Fibroblast of peridontal ligament (primary cell): ENCODE measurements at regions not wholly inside any gene's neighbourhood (a gene's known extent, or its start where the extent isn't known, plus 50 kb on each side); places are given as distances from the start of the nearest gene placed in this dataset.

ENCODE experiments used
- DNase-seq: peaks from one replicate; pipeline ENCODE4 v3.0.0-alpha.2; 2010; ENCODE audit errors: extremely low read depth

DNA sequence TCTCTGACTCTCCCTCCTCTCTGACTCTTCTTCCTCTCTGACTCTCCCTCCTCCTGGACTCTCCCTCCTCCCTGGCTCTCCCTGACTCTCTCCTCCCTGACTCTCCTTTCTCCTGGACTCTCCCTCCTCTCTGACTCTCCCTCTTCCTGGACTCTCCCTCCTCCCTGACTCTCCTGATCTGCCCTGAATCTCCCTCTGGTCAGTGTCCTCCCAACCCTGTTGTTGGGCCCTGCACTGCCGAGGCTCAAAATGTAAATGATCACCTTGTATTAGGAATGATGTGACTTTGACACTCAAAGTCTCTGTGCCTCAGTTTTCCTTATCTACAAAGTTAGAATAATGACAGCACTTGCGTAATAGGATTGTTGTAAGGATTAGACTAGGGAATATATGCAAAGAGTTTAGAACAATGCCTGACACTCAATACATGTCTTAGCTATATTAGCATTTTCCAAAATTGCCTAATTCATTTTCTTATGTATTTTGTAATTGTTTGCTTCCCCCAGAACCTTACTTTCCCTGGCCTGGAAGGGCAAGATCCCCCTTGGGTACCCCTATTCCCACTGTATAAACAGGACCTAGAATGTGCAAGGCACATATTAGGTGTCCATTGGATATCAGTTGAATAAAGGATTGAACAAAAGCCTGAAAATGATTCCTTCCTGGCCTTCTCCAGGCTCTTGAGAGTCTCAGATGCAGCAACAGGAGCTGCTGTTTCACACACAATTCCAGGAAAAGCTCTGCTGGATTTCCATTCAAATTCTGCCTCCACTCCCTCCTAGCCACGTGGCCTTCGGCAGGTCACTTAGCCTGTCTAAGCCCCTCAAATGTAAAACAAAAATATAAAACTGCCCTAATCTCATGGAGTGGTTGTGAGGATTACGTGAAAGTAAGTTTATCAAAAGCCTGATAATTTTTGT lies 170.1 kb downstream of the INHBB start:
- no peak for DNase-seq

DNA sequence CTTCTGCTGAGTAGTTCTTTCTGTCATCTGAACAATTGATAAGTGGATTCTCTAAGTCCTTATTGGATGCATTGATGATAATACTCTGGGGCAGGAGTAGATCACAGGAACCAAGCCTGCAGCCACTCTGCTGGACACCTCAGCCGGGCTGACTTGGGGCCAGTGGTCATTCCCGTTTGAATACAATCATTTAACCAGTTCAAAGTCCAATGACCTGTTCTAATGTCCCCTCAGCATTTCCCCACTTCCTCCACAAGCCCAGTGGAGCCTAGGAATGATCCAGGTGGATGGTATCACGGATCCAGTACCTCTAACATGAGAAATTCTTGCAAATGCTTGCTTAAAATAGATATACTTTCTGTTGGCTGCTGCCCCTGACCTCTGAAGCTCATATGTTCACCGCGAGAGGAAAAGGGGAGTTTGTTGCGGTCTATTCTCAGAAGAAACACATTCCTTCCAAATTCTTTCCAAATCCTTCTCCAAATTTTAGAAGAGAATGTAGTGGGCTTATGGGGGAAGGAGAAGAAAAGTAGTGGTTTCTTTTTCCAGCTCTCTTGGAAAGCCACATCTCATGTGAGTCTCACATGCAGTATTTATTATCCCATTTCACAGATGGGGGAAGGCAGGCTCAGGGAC lies 170.9 kb downstream of the INHBB start:
- peak; percentile 50 for DNase-seq

DNA sequence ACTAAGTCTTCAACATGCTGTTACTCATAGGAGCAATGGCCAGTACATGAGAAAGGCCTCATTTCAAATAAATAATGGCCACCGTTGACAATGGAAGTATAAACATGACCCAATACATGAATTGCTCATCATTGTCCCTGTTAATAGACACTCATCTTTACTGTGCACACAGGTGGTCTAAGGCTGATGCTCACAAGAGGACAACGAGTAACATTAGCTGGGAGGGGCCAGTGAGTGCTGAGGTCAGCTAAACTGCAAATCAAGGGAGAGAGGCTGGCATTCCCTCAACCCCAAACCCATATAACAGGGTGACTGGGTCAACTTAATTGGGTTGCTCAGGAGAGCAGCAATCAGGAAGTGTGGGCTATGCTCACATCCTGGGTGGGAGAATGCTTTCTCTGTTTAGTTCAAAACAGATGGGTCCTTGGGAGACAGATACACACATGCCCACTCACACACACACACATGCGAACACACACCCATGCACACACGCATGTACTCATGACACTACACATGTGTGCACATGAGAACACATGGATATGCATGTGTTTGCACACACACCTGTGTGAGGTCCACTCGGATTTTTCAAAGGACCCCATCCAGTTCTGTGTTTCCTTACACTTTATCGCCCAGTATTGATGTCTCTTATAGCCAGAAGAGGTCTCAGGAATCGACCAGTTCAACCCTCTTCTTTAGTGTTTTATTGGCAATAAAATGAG lies 172.0 kb downstream of the INHBB start:
- no peak for DNase-seq

DNA sequence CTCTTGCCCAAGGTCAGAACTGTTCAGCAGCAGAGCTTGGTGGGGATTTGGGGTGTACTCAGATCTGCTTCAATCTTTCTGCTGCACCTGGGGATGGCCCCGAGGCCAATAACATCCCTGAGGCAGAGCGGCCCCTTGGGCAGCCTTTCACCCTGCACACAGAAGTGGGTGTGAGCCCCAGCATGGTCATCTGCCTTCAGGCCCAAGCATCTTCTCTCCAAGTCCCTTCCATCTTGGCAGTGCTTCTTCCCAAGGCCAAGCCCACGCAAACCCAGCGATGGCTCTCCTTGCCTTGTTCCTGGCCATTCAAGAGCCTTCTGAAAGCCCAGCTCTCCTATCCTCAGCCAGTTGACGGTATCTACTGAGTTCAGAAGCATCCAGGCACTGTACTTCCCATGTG lies 172.9 kb downstream of the INHBB start:
- no peak for DNase-seq

DNA sequence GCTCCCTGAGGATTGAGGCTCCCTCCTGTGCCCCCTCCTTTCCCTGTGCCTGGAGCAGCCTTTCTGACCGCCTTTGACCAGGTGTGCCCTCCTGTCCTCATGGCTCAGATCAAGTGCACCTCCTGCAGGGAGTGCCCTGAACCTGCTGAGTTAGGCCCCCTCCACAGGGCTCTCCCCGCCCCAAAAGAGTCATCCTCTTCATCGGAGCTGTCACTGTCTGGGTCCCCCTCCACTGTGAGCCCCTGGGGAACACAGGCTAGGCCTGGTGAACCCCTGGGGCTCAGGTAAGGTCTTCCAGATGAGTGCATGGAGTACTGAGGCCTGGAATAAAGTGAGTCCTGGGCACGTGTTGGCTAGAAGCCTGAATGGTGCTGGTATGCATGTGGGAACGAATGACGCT lies 173.5 kb downstream of the INHBB start:
- no peak for DNase-seq

DNA sequence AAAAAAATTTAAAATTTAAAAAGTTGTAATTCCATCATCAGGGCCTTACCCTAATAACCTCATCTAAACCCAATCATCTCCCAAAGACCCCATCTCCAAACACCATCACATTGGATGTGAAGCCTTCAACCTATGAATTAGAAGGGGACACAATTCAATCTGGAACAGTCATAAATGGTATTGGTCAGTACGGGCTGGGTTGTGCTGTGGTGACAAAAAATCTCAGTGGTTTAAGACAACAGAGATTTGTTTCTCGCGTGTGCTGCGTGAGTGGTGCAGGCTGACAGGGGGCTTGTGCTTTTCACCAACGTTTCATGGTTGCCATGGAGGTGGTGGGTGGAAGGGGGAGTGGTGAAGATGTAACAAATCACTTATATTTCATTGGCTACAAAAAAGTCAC lies 174.5 kb downstream of the INHBB start:
- DNase-seq: no peak

DNA sequence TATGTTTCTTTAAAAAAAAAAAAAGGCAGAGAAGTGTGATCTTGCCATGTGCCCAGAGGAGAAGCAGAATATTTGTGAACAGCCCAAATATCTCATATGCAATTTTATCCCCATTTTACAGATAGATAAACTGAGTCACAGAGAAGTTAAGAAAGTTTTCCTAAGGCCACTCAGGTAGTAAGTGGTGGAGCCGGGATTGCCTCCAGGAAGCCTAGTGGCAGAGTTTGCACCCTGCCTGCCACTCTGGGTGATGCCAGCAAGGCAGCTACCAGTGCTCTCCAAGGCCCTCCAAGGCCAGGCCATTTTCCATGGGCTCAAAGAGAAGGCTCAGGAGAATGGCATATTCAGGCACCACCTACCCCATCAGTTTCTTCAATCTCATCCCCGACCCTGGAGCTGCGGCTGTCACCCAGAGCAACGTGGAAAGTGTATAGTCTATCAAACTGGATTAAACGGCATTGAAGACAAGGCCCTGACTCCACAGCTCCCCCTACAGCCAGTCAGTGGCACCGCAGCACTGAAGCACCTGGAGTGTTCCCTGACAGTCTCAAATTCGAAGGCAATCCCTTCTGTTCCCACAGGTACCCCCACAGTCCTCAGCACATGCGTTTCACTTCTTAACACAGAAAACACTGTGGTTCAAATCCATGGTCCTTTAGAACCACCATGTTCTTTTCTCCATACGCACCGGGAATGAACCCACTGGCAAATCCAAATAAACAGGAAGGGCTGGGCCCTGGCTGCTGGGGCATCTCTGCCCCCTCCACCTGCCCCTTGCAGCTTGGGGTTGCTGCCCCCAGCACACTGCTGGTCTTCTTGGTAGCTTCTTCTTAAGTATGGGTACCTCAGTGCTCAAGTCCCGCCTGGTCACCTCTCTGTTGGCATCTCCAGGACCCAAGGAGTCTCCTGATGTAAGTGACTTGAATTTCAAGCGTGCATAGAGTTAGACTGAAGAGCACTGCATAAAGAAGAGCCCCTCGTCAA lies 175.3 kb downstream of the INHBB start:
- DNase-seq: peak; percentile 27

DNA sequence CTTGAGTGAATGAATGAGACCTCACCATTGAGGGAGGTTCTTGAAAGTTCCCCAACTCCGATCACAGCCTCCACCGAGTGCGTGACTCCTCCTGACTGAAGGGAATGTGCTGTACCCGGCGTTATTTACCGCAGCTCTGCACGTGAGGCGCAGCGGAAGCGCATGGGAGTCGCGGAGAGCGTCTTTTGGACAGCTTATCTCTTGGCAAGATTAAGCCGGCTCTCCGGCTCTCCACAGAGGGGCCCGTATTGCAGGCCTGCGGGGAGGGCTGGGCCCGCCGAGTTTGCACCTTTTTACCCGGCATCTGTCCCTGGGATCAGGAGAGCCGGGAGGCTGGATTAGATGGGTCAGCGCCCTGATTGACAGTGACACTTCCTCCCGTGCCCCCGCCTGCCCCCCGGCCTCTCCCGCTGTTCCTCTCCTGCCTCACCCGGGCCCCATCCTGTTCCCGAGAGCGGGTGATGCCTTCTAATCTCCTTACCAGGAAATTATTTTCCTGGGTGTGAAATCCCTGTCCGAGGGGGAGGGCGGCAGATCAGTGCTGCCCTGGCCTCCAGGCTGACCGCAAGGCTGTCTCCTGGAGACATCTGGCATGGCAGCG lies 176.3 kb downstream of the INHBB start:
- DNase-seq: no peak

DNA sequence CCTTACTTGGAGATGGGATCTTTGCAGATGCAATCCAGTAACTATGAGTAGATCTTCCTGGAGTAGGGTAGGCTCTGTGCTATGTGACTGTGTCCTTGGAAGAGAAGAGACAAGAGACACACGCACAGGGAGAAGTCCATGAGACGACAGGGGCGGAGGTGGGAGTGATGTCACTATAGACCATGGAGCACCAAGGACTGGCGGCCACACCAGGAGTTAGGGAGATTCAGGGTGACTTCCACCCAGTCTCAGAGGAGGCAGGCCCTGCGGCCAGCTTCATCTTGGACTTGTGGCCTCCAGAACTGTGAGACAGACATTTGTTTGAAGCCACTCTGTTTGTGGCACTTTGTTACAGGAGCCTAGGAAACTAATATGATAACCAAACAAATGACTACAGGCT lies 177.8 kb downstream of the INHBB start:
- no peak for DNase-seq

DNA sequence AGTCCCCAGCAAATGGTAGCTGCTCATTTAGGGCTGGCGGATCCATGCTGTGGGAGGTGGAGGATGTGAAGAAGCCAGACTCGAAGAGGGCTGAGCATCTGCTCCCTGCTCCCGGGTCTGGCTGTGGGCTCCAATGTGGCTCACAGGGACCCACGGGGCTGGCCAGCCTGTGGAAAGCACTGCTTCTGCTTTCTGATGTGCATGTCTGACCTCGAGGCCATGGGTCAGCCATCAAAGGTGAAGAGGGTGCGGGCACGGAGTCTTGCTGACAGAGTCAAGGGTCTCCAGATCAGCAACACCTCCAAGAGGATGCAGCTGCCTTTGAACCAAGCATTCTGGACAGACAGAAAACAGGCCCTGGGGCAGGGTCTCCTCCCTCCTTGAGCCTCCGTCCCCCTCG lies 178.2 kb downstream of the INHBB start:
- no peak for DNase-seq

DNA sequence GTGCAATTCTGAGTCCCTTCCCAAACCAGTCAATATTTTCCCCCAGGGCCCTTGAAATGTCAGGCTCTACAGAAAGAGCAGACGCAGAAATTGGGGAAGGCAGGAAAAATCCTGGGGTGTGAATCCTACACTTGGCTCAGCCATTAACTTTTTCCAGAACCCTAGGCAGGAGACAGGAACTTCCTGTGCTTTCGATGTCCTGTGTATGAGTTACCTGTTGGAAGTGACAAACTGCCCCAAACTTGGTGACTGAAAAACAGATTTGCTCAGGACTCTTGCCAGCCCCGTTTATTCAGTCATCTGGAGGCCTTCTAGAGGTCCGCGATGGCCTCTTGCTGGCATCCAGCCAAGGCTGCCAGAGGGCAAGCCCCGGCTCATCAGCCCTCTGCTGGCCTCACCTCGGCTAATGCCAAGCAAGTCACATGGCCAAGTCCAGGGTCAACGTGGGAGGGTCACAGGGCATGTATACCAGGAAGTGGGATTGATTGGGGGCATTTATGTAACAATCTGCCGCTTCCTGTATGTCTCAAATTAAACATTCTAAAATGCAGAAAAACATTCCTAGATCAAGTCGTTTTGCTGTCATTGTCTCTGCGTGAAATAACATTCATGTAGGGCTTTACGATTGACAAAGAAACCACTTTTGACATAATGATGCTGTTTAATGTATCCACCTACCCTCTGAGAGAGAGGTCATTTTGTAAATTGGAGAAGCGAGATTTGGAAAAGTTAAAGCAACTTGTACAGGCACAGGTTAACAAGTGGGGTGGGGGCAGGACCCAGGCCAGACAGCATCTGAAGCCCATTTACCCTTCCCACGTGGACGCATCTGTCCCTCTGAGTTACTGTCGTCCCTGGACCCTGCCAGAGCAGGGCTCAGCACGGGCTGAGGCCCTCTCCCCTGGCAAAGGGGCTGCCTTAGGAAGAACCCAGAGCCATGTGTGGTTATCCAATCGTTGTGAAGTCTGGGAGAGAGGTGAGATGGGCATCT lies 179.4 kb downstream of the INHBB start:
- DNase-seq: no peak

DNA sequence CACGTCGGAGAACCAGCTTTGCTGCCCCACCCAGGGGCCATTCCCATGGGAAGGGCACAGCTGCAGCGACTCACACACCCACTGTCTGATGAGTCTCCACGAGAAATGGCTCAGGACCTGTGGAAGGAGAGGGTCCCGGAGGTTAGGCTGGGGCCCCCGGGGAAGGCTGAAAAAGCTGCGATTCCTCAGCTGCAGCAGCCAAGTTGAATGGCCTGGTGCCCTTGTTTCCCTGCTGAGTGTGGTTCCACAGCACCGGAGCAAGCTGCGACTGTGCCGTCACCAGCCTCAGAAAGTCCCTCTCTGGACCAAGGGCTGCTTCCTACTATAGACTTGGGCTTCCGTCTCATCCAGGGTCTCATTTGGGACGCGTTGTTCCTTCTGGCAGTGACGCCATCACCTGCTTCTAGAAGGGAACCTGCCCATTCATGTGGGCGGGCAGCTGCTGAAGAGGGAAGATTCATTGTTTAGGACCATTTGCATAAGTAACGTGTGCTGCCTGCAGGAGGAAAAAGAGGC lies 180.2 kb downstream of the INHBB start:
- no peak for DNase-seq

DNA sequence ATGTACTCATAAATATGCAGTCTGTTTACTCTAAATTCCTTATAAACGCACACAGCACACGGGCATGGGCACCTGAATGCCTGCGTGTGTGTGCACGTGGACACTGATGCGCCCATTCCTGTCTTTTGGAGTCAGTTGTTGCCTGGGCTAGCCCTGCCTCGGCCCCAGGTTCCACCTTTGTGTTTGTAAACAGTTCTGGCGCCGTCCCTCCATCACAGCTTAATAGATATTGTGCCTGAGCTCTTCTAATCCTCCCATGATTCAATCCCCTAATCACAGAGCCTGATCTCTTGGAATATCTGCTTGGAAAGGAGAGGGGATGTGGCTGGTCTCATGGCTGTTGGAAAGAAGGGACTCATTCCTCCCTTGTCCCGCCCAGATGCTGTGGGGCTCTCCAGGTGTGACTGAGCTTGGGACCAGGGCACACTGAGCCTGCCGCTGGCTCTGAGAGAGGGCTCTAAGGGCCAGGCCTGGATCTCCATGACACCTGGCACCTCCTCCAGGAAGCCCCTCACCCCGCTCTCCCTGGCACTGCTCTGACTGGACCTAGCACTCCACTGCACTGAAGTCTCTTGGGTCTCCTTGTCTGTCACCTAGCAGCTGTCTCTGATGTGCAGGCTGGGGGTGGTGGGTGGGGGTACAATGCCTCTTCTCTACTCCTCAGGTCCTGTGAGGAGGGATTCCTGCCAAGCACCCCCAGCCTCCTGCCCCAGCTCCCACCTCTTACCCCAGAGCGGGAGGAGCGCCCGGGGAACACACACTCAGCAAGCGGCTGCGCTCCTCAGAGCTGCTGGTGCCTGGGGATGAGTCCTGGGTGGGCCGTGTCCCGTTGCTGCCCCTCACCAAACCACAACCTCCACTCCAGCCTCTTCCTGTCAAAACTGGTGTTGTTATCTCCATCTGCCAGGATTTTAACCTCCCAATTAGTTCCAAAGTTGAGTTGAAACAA lies 181.3 kb downstream of the INHBB start:
- no peak for DNase-seq

DNA sequence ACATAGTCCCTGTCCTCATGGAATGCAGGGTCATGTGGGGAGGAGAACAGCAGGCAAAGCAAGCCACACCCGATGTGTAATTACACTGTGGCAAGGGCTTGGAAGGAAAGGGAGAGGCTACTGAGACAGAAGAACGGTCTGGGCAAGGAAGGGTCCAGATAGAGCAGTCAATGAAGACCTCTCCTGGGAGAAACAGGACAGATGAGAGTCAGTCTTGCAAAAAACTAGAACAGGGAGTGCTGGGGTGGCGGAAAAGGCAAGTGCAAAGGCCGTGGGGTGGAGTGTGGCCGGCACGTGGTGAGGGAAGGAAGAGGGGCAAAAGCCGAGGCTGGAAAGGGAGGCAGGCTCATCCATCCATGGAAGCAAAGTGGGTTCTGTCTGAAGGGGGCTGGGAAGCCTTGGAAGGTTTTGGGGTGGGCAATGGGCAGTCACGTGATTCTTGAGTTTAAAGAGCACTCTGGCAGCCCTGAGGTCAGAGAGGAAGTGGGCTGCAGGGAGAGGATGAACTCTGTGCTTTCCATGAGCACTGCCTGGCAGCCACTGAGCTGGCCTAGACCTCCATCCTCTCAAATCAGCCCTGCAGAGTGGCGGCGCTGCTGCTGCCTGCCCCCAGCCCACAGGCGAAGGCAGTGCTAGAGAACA lies 182.2 kb downstream of the INHBB start:
- DNase-seq: no peak

DNA sequence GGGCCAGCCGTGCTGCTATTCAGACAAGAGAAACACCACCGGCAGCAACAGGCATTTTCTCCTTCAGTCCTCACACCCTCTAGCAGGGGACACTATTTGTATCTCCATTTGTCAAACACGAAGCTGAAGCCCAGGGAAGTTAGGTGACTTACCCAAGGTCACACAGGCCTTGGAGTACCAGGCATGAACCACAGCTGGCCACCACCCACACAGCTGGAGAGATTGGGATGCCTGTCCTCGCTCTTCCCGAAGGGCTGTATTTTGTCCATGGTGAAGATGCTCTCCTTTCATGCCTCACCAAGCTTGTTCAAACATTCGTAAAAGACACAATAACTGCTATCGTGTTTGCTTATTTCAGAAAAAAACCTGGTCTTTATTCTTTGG lies 182.7 kb downstream of the INHBB start:
- DNase-seq: no peak

DNA sequence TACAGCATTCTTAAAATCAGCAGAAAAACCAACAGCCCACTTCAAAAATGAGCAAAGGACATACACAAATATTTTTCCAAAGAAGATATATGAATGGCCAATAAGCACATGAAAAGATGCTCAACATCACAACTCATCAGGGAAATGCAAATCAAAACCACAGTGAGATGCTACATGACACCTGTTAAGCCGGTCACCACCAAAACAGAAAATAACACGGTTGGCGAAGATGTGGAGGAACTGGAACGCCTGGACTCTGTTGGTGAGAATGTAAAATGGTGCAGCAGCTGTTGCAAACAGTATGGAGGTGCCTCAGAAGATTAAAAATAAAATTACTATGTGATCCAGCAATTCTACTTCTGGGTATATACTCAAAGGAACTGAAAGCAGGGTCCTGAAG lies 184.8 kb downstream of the INHBB start:
- no peak for DNase-seq

DNA sequence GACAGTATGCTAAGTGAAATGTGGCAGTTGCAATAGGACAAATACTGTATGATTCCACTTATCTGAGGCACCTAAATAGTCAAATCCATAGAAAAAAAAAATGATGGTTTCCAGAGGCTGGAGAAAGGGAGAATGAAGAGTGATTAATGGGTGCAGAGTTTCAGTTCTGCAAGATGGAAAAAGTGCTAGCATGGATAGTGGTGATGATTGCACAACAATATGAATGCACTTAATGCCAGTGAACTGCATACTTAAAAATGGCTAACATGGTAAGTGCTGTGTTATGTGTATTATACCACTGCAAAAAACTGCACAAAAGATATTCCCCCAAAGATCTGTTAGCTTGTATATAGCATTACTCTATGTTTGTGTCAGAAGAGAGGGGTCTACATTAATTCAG lies 185.4 kb downstream of the INHBB start:
- DNase-seq: peak; percentile 32
